C4-2B (cell line): ENCODE measurements at regions not wholly inside any gene's neighbourhood (a gene's known extent, or its start where the extent isn't known, plus 50 kb on each side); places are given as distances from the start of the nearest gene placed in this dataset.

Source experiments
- CTCF ChIP-seq: fragments of 450-650 bp; conservative IDR thresholded peaks from 2 replicates; pipeline ENCODE4 v1.5.1; 2017; ENCODE audit warnings: mild to moderate bottlenecking
- ZFX ChIP-seq: fragments of 450-650 bp; IDR thresholded peaks from 2 replicates; pipeline ENCODE4 v1.6.1; 2017

- TF ChIP-seq CTCF (no peak), ZFX (no peak)
These were observed 673.1 kb upstream of the CPEB2 start for GRCh38 chr4:14329228-14329627.
